Breast epithelium (tissue), 4 donors: ENCODE measurements at regions not wholly inside any gene's neighbourhood (a gene's known extent, or its start where the extent isn't known, plus 50 kb on each side); places are given as distances from the start of the nearest gene placed in this dataset.

ENCODE experiments used
- DNase-seq, 2 donors: peaks; one replicate each; pipeline ENCODE4 v3.0.0-alpha.2; 2019; ENCODE audit warnings: low spot score in 2 of 2
- H3K27ac ChIP-seq, 2 donors: fragments of 200-600 bp; sonication (generic) in 1 of 2; one replicate each; pipeline ENCODE4 v1.5.1; 2016 to 2019; ENCODE audit warnings: mild to moderate bottlenecking in 1 of 2
- H3K27me3 ChIP-seq, 2 donors: fragments of 200-600 bp; sonication (generic) in 1 of 2; one replicate each; pipeline versions ENCODE4 v1.5.1 to v1.6.0; 2017 to 2019; ENCODE audit warnings: control low read depth in 1 of 2, mild to moderate bottlenecking in 1 of 2
- H3K36me3 ChIP-seq: fragments of 200-600 bp; one replicate; pipeline ENCODE4 v1.5.1; 2019
- H3K4me1 ChIP-seq, 2 donors: fragments of 200-600 bp; sonication (generic); one replicate each; pipeline ENCODE4 v1.5.1; 2016 to 2019; ENCODE audit warnings: control low read depth in 1 of 2
- H3K4me3 ChIP-seq, 3 donors: fragments of 200-600 bp; sonication (generic); 1 replicate in 2 of 3; 2 replicates in 1 of 3; pipeline ENCODE4 v1.5.1; 2016 to 2019; ENCODE audit warnings: mild to moderate bottlenecking in 3 of 3, moderate library complexity in 2 of 3
- H3K9me3 ChIP-seq, 2 donors: fragments of 200-600 bp; sonication (generic) in 1 of 2; one replicate each; pipeline ENCODE4 v1.5.1; 2016 to 2019; ENCODE audit warnings: control low read depth in 1 of 2
- CTCF ChIP-seq, 3 donors: fragments of 450-650 bp; IDR thresholded peaks; one replicate each; pipeline ENCODE4 v1.5.1; 2016 to 2017; ENCODE audit warnings: antibody characterized with exemption in 3 of 3, mild to moderate bottlenecking in 3 of 3, moderate library complexity in 3 of 3
- POLR2A ChIP-seq: fragments of 450-650 bp; IDR thresholded peaks from one replicate; pipeline ENCODE4 v1.6.1; 2016; ENCODE audit warnings: antibody characterized with exemption, mild to moderate bottlenecking, moderate library complexity
- POLR2AphosphoS5 ChIP-seq, 3 donors: sonication (generic); formaldehyde crosslinking; IDR thresholded peaks; one replicate each; pipeline ENCODE4 v1.6.1; 2017; ENCODE audit warnings: antibody characterized with exemption in 3 of 3
- intact Hi-C: fragments of 100-400 bp; cut with DNase I; formaldehyde crosslinking; loops from one replicate; pipeline ENCODE4 v1.15.1; 2023; ENCODE audit warnings: low total_unique reads

DNA sequence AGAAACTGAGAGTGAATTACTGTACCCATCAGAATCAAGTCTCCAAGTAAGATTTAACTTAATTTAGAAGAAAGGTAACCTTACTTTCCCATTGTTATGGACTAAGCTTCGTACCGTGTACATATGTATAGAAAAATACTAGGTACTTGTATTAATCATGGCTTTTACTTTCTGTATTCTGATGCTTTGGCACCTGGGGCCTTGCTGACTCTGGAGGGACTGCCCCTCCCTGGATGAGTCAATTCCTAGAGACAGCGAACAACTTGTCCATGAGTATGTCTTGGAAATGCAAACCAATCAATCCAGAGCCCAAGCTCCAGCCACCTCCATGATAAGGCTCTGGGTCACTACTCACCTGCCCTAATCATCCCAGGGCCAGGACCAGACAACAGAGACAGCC, 50.0 kb upstream of the DGKG start:
- Histone ChIP-seq H3K27me3 (no peaks in the 10 kb centered on the region), H3K27ac (no peak overlapping the region), H3K4me3 (no peak overlapping the region), H3K4me1 (no peaks in the 10 kb centered on the region), H3K36me3 (no peaks in the 10 kb centered on the region), H3K9me3 (no peaks in the 10 kb centered on the region)
- no peak for DNase-seq
- intact Hi-C loops = no loop called here
- TF ChIP-seq POLR2A = no peak
- no peak for TF ChIP-seq CTCF (IDR thresholded peaks at IDR 0.05)
- no peak for TF ChIP-seq POLR2AphosphoS5 (IDR thresholded peaks at IDR 0.05)
